Activated naive CD4-positive, alpha-beta T cell treated with anti-CD3 and anti-CD28 coated beads for 36 hours (primary cell): ENCODE measurements at regions not wholly inside any gene's neighbourhood (a gene's known extent, or its start where the extent isn't known, plus 50 kb on each side); places are given as distances from the start of the nearest gene placed in this dataset.
"Not testable (repeated sequence)": the region's sequence is repeated elsewhere in the genome, so short reads cannot be mapped to it uniquely, and the experiment has no call there.

Experiments used
- CTCF ChIA-PET: fragments of 350-600 bp; sonication (Branson Sonifier 250); formaldehyde crosslinking; loops from one replicate; lab custom pipeline; 2021; ENCODE audit warnings: antibody characterized with exemption; lab: Charles Lee
- DNase-seq: peaks from one replicate; pipeline ENCODE4 v3.0.0-alpha.2; 2020
- H3K27ac Mint-ChIP-seq: one replicate; pipeline ENCODE4 v1.8.0; 2021; ENCODE audit warnings: mild to moderate bottlenecking, mixed read lengths
- H3K27me3 Mint-ChIP-seq: one replicate; pipeline ENCODE4 v1.8.0; 2021; ENCODE audit warnings: low read depth, mixed read lengths
- H3K36me3 Mint-ChIP-seq: one replicate; pipeline ENCODE4 v1.8.0; 2021; ENCODE audit warnings: low read depth, mixed read lengths
- H3K4me1 Mint-ChIP-seq: one replicate; pipeline ENCODE4 v1.8.0; 2021; ENCODE audit warnings: low read depth, mixed read lengths
- H3K4me3 Mint-ChIP-seq: one replicate; pipeline ENCODE4 v1.8.0; 2021; ENCODE audit warnings: mild to moderate bottlenecking, moderate library complexity, mixed read lengths
- H3K9me3 Mint-ChIP-seq: one replicate; pipeline ENCODE4 v1.8.0; 2021; ENCODE audit warnings: mixed read lengths
- intact Hi-C: fragments of 100-400 bp; cut with micrococcal nuclease; formaldehyde crosslinking; loops from one replicate; pipeline ENCODE4 v1.15.1; 2023

DNA sequence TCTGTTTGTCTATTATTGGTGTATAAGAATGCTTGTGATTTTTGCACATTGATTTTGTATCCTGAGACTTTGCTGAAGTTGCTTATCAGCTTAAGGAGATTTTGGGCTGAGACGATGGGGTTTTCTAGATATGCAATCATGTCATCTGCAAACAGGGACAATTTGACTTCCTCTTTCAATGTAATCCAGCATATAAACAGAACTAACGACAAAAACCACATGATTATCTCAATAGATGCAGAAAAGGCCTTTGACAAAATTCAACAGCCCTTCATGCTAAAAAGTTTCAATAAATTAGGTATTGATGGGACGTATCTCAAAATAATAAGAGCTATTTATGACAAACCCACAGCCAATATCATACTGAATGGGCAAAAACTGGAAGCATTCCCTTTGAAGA, 399.0 kb upstream of the MAN1A1 start:
- H3K4me3 Mint-ChIP-seq, H3K27ac Mint-ChIP-seq, H3K9me3 Mint-ChIP-seq, CTCF ChIA-PET, H3K27me3 Mint-ChIP-seq, H3K4me1 Mint-ChIP-seq, DNase-seq, H3K36me3 Mint-ChIP-seq: not testable (repeated sequence)
- intact Hi-C loops, result loop anchor here (10.0 kb wide), 1 partner anchor 626 kb away; no protein-coding TSS in a partner anchor

GRCh38 chr6:119742188-119742803, 392.7 kb upstream of the MAN1A1 start:
- H3K9me3 Mint-ChIP-seq, result no peaks in the 10 kb centered on the region
- intact Hi-C loops, result loop anchor here (1.0 to 10.0 kb wide), 8 partner anchors 237 to 1565 kb away; no protein-coding TSS in a partner anchor
- DNase-seq, result peak; percentile 72
- H3K27ac Mint-ChIP-seq, result no peak overlapping the region
- no peak overlapping the region for H3K4me3 Mint-ChIP-seq
- no peaks in the 10 kb centered on the region for H3K4me1 Mint-ChIP-seq
- H3K27me3 Mint-ChIP-seq, result no peaks in the 10 kb centered on the region
- CTCF ChIA-PET, result interaction anchor here (0.6 to 1.1 kb wide), 7 partner anchors 16 to 613 kb away, joined by 3 read pairs; no protein-coding TSS in a partner anchor
- H3K36me3 Mint-ChIP-seq, result no peaks in the 10 kb centered on the region

DNA sequence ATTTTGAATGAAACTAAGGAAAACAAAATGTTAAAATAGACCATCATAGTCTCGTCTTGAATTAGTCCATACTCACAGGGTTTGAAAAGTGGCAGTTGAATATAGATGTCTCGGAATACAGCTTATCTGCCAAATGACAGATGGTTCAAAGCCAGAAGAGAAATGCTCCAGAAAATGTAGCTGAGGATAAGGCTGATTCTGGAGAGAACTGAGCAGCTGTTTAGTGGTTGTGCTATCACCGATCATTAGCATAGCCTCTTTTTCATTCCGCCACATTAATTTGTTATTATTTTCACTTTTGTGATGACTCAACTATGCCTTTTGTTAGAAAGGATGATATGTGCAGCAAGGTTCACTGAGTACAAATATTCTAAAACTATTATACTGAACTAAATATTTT, 390.2 kb upstream of the MAN1A1 start:
- no peak overlapping the region for H3K4me3 Mint-ChIP-seq
- intact Hi-C loops, result loop anchor here (5.0 to 10.0 kb wide), 4 partner anchors 318 to 1568 kb away; no protein-coding TSS in a partner anchor
- H3K4me1 Mint-ChIP-seq, result no peaks in the 10 kb centered on the region
- no peak for DNase-seq
- H3K27ac Mint-ChIP-seq, result no peak overlapping the region
- H3K27me3 Mint-ChIP-seq, result peaks cover 7% of the 10 kb centered on the region
- no peaks in the 10 kb centered on the region for H3K36me3 Mint-ChIP-seq
- CTCF ChIA-PET, result interaction anchor here (1.0 to 1.2 kb wide), 2 partner anchors 20 to 389 kb away, joined by 3 read pairs; no protein-coding TSS in a partner anchor
- no peaks in the 10 kb centered on the region for H3K9me3 Mint-ChIP-seq

GRCh38 chr6:119738425-119738824, 388.9 kb upstream of the MAN1A1 start:
- no peaks in the 10 kb centered on the region for H3K4me1 Mint-ChIP-seq
- intact Hi-C loops, result no loop called here
- no peak for DNase-seq
- no peaks in the 10 kb centered on the region for H3K9me3 Mint-ChIP-seq
- H3K27ac Mint-ChIP-seq, result no peak overlapping the region
- H3K27me3 Mint-ChIP-seq, result peaks cover 7% of the 10 kb centered on the region
- no peak overlapping the region for H3K4me3 Mint-ChIP-seq
- H3K36me3 Mint-ChIP-seq, result no peaks in the 10 kb centered on the region
- CTCF ChIA-PET, result interaction anchor here (1.0 kb wide), 1 partner anchor 18 kb away, joined by 3 read pairs; no protein-coding TSS in a partner anchor

DNA sequence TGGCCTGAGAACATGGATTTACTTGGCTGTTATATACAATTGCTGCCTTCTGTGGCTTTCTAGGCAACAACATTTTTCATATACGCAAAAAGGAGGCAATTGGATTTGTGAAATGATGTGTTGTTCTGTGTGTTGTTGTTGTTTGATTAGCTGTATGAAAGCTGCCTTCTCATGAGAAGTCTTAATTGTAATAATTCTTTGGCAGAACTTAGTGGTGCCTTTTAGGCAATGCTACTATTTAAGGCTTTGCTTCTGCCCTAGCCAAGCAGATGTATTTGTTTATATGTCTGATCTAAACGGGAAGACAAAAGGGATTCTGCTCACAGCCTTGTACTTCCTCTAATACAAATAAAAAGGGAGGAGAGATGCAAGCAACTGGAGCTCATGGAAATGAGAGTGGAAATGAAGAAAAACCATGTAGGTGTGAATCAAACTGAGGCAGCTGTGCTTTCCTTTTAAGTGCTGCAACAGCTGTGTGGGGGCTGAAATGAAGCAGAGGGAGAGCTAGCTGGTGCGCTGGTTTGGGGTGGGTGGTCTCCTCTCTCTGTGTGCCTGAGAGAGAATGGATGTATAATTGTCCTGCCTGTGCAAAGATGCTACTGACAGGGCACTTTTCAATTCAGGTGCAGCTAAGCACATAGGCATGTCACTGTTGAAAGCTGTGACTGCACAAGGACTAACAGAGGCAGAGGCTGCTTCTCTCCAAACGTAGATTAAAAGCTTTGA, 386.9 kb upstream of the MAN1A1 start:
- intact Hi-C loops, result no loop called here
- no peak for DNase-seq
- H3K36me3 Mint-ChIP-seq, result no peaks in the 10 kb centered on the region
- H3K27ac Mint-ChIP-seq, result no peak overlapping the region
- H3K9me3 Mint-ChIP-seq, result no peaks in the 10 kb centered on the region
- H3K27me3 Mint-ChIP-seq, result peaks cover 7% of the 10 kb centered on the region
- CTCF ChIA-PET, result interaction anchor here (0.5 to 0.7 kb wide), 2 partner anchors 580 to 611 kb away, joined by 3 read pairs; no protein-coding TSS in a partner anchor
- H3K4me1 Mint-ChIP-seq, result no peaks in the 10 kb centered on the region
- no peak overlapping the region for H3K4me3 Mint-ChIP-seq

- Mint-ChIP-seq H3K36me3 (no peaks in the 10 kb centered on the region), H3K9me3 (no peaks in the 10 kb centered on the region), H3K27ac (no peak overlapping the region), H3K4me3 (no peak overlapping the region), H3K27me3 (peaks cover 7% of the 10 kb centered on the region), H3K4me1 (no peaks in the 10 kb centered on the region)
- CTCF ChIA-PET, result no interaction called here
- no peak for DNase-seq
- intact Hi-C loops, result no loop called here
Measured at GRCh38 chr6:119735530-119735929, 386.0 kb upstream of the MAN1A1 start.

DNA sequence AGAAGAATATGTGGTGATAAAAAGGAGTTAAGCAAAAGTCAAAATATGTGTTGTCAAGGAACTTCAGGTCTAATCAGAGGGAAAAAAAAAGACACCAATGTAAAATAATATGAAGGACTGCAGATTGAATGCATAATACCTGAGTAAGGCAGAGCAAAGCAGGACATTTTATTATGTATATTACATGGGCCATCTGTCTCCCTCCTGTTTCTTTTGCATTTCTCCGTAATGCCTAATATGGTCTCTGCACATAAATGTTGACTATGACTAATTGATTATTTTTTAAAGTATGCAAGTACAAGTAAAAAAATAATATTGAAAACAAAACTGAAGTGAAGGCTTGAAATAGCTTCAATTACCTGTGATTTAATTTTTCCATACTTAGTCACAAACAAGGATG, 384.7 kb upstream of the MAN1A1 start:
- Mint-ChIP-seq H3K27me3 (peaks cover 7% of the 10 kb centered on the region), H3K4me1 (no peaks in the 10 kb centered on the region), H3K36me3 (no peaks in the 10 kb centered on the region), H3K27ac (no peak overlapping the region), H3K4me3 (no peak overlapping the region), H3K9me3 (no peaks in the 10 kb centered on the region)
- DNase-seq, result no peak
- intact Hi-C loops, result no loop called here
- CTCF ChIA-PET, result no interaction called here

GRCh38 chr6:119728935-119729334, 379.4 kb upstream of the MAN1A1 start:
- Mint-ChIP-seq H3K27ac (no peak overlapping the region), H3K4me1 (no peaks in the 10 kb centered on the region), H3K4me3 (no peak overlapping the region), H3K27me3 (no peaks in the 10 kb centered on the region), H3K36me3 (no peaks in the 10 kb centered on the region), H3K9me3 (no peaks in the 10 kb centered on the region)
- CTCF ChIA-PET, result no interaction called here
- no peak for DNase-seq
- intact Hi-C loops, result no loop called here

DNA sequence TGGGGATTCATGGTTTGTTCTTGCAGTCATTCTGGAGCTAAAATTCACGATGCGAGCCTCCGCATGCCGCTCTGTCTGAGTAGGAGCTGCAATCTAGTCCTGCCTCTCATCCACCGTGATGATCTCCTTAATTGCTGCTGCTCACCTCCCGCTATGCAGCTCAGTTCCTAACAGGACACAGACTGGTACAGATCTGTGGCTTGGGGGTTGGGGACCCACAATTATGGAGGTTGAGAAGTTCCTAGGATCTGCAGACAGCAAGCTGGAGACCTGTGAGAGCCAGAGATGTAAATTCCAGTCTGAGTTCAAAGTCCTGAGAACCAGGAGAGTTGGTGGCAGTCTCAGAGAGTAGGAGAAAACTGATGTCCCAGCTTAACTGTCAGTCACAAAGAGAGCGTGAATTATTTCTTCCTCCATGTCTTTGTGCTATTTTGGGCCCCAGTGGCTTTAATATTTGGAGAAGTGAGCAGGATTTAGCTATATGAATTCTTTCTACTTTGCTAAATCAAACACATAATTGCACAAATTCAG, 378.7 kb upstream of the MAN1A1 start:
- peaks cover 1% of the 10 kb centered on the region for H3K9me3 Mint-ChIP-seq
- H3K27me3 Mint-ChIP-seq, result no peaks in the 10 kb centered on the region
- no peaks in the 10 kb centered on the region for H3K36me3 Mint-ChIP-seq
- no peak overlapping the region for H3K27ac Mint-ChIP-seq
- no peak for DNase-seq
- CTCF ChIA-PET, result no interaction called here
- no peak overlapping the region for H3K4me3 Mint-ChIP-seq
- H3K4me1 Mint-ChIP-seq, result no peaks in the 10 kb centered on the region
- intact Hi-C loops, result no loop called here

DNA sequence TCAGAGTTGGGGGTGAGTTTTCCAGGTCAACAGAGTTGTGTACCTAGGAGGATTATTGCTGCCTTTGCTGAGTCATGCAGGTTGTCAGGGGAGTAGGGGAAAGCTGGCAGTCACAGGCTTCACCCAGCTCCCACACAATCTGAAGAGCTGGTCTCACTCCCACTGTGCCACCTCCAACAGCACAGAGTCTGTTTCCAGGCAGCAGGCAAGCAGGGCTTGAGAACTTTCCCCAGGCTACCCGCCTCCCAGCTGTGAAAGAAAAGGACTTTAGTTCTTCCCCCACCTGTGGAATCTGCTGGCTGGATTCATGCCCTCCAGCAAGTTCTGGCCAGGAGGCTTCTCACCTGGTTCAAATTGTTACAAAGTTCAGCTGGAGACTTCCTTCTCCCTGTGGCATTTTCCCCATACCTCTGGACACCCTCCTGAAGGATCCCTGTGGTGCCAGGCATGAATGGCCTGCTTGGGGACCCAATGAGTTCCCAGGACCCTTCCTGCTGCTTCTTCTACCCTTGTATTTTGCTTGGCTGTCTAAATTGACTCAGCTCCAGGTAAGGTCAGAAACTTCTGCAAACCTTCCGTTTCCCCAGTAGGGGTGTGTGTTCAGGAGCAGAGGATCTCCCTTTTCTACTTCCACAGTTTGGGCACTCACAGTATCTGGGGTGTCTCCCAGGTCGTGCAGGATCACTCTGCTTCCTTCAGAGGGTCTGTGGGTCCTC, 378.1 kb upstream of the MAN1A1 start:
- H3K27ac Mint-ChIP-seq, result no peak overlapping the region
- peaks cover 1% of the 10 kb centered on the region for H3K9me3 Mint-ChIP-seq
- no peaks in the 10 kb centered on the region for H3K4me1 Mint-ChIP-seq
- no peak for DNase-seq
- CTCF ChIA-PET, result no interaction called here
- intact Hi-C loops, result no loop called here
- H3K27me3 Mint-ChIP-seq, result no peaks in the 10 kb centered on the region
- H3K36me3 Mint-ChIP-seq, result no peaks in the 10 kb centered on the region
- no peak overlapping the region for H3K4me3 Mint-ChIP-seq

DNA sequence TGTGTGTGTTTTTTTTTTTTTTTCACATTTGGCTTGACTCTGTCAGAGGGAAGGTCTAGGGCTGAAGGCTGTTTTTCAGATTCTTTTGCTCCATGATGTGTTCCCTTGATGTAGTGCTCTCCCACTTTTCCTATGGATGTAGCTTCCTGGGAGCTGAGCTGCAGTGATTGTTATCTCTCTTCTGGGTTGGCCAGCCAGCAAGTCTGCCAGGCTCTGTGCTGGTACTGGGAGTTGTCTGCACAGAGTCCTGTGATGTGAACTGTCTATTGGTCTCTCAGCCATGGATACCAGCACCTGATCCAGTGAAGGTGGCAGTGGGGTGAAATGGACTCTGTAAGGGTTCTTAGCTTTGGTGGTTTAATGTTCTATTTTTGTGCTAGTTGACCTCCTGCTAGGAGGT, 377.4 kb upstream of the MAN1A1 start:
- H3K9me3 Mint-ChIP-seq, H3K27me3 Mint-ChIP-seq, H3K4me1 Mint-ChIP-seq, intact Hi-C loops, DNase-seq, H3K4me3 Mint-ChIP-seq, H3K27ac Mint-ChIP-seq, H3K36me3 Mint-ChIP-seq, CTCF ChIA-PET: not testable (repeated sequence)

- H3K27me3 Mint-ChIP-seq, result no peaks in the 10 kb centered on the region
- no peaks in the 10 kb centered on the region for H3K36me3 Mint-ChIP-seq
- H3K4me1 Mint-ChIP-seq, result no peaks in the 10 kb centered on the region
- no peak overlapping the region for H3K27ac Mint-ChIP-seq
- H3K9me3 Mint-ChIP-seq, result peaks cover 1% of the 10 kb centered on the region
- intact Hi-C loops, result no loop called here
- H3K4me3 Mint-ChIP-seq, result no peak overlapping the region
- no peak for DNase-seq
- CTCF ChIA-PET, result no interaction called here
Measured at GRCh38 chr6:119726086-119726485, 376.5 kb upstream of the MAN1A1 start.
